HEK293 (cell line): ENCODE measurements at regions not wholly inside any gene's neighbourhood (a gene's known extent, or its start where the extent isn't known, plus 50 kb on each side); places are given as distances from the start of the nearest gene placed in this dataset.

ENCODE experiments used
- CTCF ChIP-seq: fragments of 450-650 bp; formaldehyde crosslinking; IDR thresholded peaks from 2 replicates; pipeline ENCODE4 v1.5.1; 2016; ENCODE audit warnings: missing biosample characterization, missing genetic modification characterization
- HOXC10 ChIP-seq: sonication (generic); formaldehyde crosslinking; IDR thresholded peaks from 2 replicates; pipeline ENCODE4 v1.8.1; 2023; ENCODE audit warnings: mild to moderate bottlenecking, missing genetic modification reagents

GRCh38 chr13:111661052-111661451, 340.6 kb downstream of the TEX29 start:
- TF ChIP-seq HOXC10 (CRISPR knock-in tag) (no peak), CTCF (no peak)
